GM12878 (cell line): ENCODE measurements at regions not wholly inside any gene's neighbourhood (a gene's known extent, or its start where the extent isn't known, plus 50 kb on each side); places are given as distances from the start of the nearest gene placed in this dataset.

ENCODE experiments used
- CTCF ChIP-seq, 3 experiments: IDR thresholded peaks in 2 of 3; conservative IDR thresholded peaks in 1 of 3; 2 replicates each; pipeline ENCODE4 v1.5.1; 2011; ENCODE audit warnings: low read depth in 3 of 3, low read length in 3 of 3, mild to moderate bottlenecking in 3 of 3, control low read depth in 2 of 3, moderate library complexity in 2 of 3, inconsistent platforms in 1 of 3, mixed read lengths in 1 of 3; ENCODE audit not compliant: control insufficient read depth in 2 of 3, insufficient read depth in 1 of 3; ENCODE audit errors: extremely low read depth in 1 of 3
- ETV6 ChIP-seq, 2 experiments: fragments of 450-650 bp in 1 of 2; IDR thresholded peaks in 1 of 2; conservative IDR thresholded peaks in 1 of 2; 2 replicates each; pipeline ENCODE4 v1.6.1; 2014; ENCODE audit warnings: antibody characterized with exemption in 1 of 2, borderline replicate concordance in 1 of 2, low read depth in 1 of 2, mild to moderate bottlenecking in 1 of 2, moderate library complexity in 1 of 2
- EZH2 ChIP-seq: IDR thresholded peaks from 2 replicates; pipeline ENCODE4 v1.6.1; 2012; ENCODE audit warnings: low read depth, mild to moderate bottlenecking, control low read depth, inconsistent platforms, low read length, borderline replicate concordance; ENCODE audit not compliant: control insufficient read depth
- GABPA ChIP-seq: IDR thresholded peaks from 2 replicates; pipeline ENCODE4 v1.6.1; 2014; ENCODE audit warnings: antibody characterized with exemption, low read depth, mild to moderate bottlenecking, inconsistent platforms
- NFIC ChIP-seq: IDR thresholded peaks from 2 replicates; pipeline ENCODE4 v1.6.1; 2012; ENCODE audit warnings: low read depth, mild to moderate bottlenecking, inconsistent platforms, low read length, moderate library complexity
- POLR2A ChIP-seq: IDR thresholded peaks from 2 replicates; pipeline ENCODE4 v1.6.1; 2011; ENCODE audit warnings: low read depth, mild to moderate bottlenecking, low read length
- POLR2AphosphoS5 ChIP-seq: IDR thresholded peaks from 2 replicates; pipeline ENCODE4 v1.6.1; 2011; ENCODE audit warnings: mild to moderate bottlenecking, low read length, inconsistent platforms
- RAD21 ChIP-seq: IDR thresholded peaks from 2 replicates; pipeline ENCODE4 v1.6.1; 2011; ENCODE audit warnings: mild to moderate bottlenecking, low read depth, low read length, moderate library complexity; ENCODE audit not compliant: insufficient read depth
- STAT1 ChIP-seq: fragments of 450-650 bp; conservative IDR thresholded peaks from 2 replicates; pipeline ENCODE4 v1.6.1; 2014; ENCODE audit warnings: antibody characterized with exemption, mild to moderate bottlenecking
- YY1 ChIP-seq: IDR thresholded peaks from 2 replicates; pipeline ENCODE4 v1.6.1; 2011; ENCODE audit warnings: low read depth, mild to moderate bottlenecking, low read length
- ZBTB33 ChIP-seq: fragments of 450-650 bp; IDR thresholded peaks from 2 replicates; pipeline ENCODE4 v1.6.1; 2017; ENCODE audit warnings: mild to moderate bottlenecking
- TF ChIP-seq, protein P1 (sequence below): fragments of 450-650 bp; IDR thresholded peaks from 2 replicates; pipeline ENCODE4 v1.6.1; 2017; ENCODE audit warnings: mild to moderate bottlenecking, moderate library complexity
- TF ChIP-seq, protein P2 (sequence below): fragments of 450-650 bp; IDR thresholded peaks from 2 replicates; pipeline ENCODE4 v1.6.1; 2017; ENCODE audit warnings: antibody characterized with exemption, mild to moderate bottlenecking, moderate library complexity

DNA sequence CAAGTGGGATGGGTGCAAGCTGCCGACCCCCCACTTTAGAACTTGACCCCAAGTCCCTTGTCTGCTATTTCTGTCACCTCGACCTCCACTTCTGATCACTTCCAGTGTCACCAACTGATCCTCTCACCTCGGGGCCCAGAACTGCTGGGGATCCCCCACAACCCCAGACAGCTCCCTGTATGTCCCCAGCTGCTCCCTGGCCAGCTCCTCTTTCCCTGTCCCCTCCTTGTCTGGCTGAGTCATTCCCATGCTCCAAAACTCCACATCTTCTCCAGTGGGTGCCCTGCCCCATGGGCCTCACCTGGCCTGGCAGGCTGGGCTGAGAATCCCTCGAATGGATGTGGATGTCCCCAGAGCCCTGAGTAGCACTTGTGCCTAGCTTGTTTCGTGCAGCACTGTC lies 154.3 kb upstream of the PCBD1 start:
- TF ChIP-seq ZBTB33 (no peak), POLR2A (no peak), RAD21 (no peak), CTCF (IDR thresholded peaks at IDR 0.05 in 2 of 3, conservative IDR thresholded peaks at IDR 0.05 in 1 of 3; ENCODE audit: control insufficient read depth in 2 of 3, extremely low read depth in 1 of 3, insufficient read depth in 1 of 3, low read depth in 3 of 3, low read length in 3 of 3) (no peak), ETV6 (conservative IDR thresholded peaks at IDR 0.05 in 1 of 2, IDR thresholded peaks at IDR 0.05 in 1 of 2; ENCODE audit: borderline replicate concordance in 1 of 2, low read depth in 1 of 2) (no peak), STAT1 (no peak), NFIC (no peak), YY1 (no peak), GABPA (no peak), POLR2AphosphoS5 (no peak), EZH2 (no peak)
- TF ChIP-seq, protein P1, sequence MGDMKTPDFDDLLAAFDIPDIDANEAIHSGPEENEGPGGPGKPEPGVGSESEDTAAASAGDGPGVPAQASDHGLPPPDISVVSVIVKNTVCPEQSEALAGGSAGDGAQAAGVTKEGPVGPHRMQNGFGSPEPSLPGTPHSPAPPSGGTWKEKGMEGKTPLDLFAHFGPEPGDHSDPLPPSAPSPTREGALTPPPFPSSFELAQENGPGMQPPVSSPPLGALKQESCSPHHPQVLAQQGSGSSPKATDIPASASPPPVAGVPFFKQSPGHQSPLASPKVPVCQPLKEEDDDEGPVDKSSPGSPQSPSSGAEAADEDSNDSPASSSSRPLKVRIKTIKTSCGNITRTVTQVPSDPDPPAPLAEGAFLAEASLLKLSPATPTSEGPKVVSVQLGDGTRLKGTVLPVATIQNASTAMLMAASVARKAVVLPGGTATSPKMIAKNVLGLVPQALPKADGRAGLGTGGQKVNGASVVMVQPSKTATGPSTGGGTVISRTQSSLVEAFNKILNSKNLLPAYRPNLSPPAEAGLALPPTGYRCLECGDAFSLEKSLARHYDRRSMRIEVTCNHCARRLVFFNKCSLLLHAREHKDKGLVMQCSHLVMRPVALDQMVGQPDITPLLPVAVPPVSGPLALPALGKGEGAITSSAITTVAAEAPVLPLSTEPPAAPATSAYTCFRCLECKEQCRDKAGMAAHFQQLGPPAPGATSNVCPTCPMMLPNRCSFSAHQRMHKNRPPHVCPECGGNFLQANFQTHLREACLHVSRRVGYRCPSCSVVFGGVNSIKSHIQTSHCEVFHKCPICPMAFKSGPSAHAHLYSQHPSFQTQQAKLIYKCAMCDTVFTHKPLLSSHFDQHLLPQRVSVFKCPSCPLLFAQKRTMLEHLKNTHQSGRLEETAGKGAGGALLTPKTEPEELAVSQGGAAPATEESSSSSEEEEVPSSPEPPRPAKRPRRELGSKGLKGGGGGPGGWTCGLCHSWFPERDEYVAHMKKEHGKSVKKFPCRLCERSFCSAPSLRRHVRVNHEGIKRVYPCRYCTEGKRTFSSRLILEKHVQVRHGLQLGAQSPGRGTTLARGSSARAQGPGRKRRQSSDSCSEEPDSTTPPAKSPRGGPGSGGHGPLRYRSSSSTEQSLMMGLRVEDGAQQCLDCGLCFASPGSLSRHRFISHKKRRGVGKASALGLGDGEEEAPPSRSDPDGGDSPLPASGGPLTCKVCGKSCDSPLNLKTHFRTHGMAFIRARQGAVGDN: no peak
- TF ChIP-seq, protein P2, sequence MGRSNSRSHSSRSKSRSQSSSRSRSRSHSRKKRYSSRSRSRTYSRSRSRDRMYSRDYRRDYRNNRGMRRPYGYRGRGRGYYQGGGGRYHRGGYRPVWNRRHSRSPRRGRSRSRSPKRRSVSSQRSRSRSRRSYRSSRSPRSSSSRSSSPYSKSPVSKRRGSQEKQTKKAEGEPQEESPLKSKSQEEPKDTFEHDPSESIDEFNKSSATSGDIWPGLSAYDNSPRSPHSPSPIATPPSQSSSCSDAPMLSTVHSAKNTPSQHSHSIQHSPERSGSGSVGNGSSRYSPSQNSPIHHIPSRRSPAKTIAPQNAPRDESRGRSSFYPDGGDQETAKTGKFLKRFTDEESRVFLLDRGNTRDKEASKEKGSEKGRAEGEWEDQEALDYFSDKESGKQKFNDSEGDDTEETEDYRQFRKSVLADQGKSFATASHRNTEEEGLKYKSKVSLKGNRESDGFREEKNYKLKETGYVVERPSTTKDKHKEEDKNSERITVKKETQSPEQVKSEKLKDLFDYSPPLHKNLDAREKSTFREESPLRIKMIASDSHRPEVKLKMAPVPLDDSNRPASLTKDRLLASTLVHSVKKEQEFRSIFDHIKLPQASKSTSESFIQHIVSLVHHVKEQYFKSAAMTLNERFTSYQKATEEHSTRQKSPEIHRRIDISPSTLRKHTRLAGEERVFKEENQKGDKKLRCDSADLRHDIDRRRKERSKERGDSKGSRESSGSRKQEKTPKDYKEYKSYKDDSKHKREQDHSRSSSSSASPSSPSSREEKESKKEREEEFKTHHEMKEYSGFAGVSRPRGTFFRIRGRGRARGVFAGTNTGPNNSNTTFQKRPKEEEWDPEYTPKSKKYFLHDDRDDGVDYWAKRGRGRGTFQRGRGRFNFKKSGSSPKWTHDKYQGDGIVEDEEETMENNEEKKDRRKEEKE: no peak
